Ovary (tissue), 7 donors: ENCODE measurements at regions not wholly inside any gene's neighbourhood (a gene's known extent, or its start where the extent isn't known, plus 50 kb on each side); places are given as distances from the start of the nearest gene placed in this dataset.

Experiments used
- DNase-seq, 5 donors: peaks; one replicate each; pipeline ENCODE4 v3.0.0-alpha.2; 2019 to 2020
- H3K27ac ChIP-seq, 2 donors: fragments of 200-600 bp; one replicate each; pipeline versions ENCODE4 v1.5.1 to v1.8.0; 2019 to 2022
- H3K27me3 ChIP-seq: fragments of 200-600 bp; one replicate; pipeline ENCODE4 v1.8.0; 2022
- H3K36me3 ChIP-seq: fragments of 200-600 bp; sonication (generic); one replicate; pipeline ENCODE4 v1.5.1; 2019
- H3K4me1 ChIP-seq: one replicate; pipeline ENCODE4 v1.8.1; 2013; ENCODE audit warnings: mild to moderate bottlenecking, moderate library complexity; ENCODE audit not compliant: insufficient read depth
- H3K4me3 ChIP-seq: fragments of 200-600 bp; sonication (generic); one replicate; pipeline ENCODE4 v1.5.1; 2017
- H3K9me3 ChIP-seq, 2 donors: fragments of 200-600 bp in 1 of 2; sonication (generic) in 1 of 2; one replicate each; pipeline versions ENCODE4 v1.5.1 to v1.8.1; 2013 to 2019; ENCODE audit warnings: mild to moderate bottlenecking in 1 of 2, moderate library complexity in 1 of 2
- CTCF ChIP-seq, 3 donors: fragments of 450-650 bp in 2 of 3; fragments of 200-600 bp in 1 of 3; IDR thresholded peaks; one replicate each; pipeline versions ENCODE4 v1.5.1 to v1.8.0; 2016 to 2022; ENCODE audit warnings: antibody characterized with exemption in 3 of 3, mild to moderate bottlenecking in 1 of 3
- EP300 ChIP-seq: sonication (generic); formaldehyde crosslinking; IDR thresholded peaks from one replicate; pipeline ENCODE4 v1.6.1; 2017; ENCODE audit warnings: antibody characterized with exemption
- POLR2A ChIP-seq: fragments of 450-650 bp; IDR thresholded peaks from one replicate; pipeline ENCODE4 v1.6.1; 2017; ENCODE audit warnings: antibody characterized with exemption, mild to moderate bottlenecking, moderate library complexity
- WGBS, 3 donors: extraction: QIAGEN DNeasy Blood & Tissue Kit in 1 of 3; methylation state at CpG; one replicate each; pipeline versions ENCODE4 v1.1.5 to v1.1.7; 2013 to 2017; 5-methylcytosine and 5-hydroxymethylcytosine counted together
- intact Hi-C, 4 donors: fragments of 100-400 bp; cut with DNase I; formaldehyde crosslinking; loops; one replicate each; pipeline versions ENCODE4 v1.11.0 to v1.15.1; 2022 to 2023
- donor health status: DM: no; HTN: no; CAD: no; lungs with moderate emphysema.
- donor health status: DM: no; HTN: no; CAD: no.
- donor health status: Bipolar disorder and iron deficiency.
- donor health status: DM: no; HTN: no; CAD: no.
- donor health status: DM: yes; HTN: yes; CAD: no.

GRCh38 chr5:145198525-145199260 lies 636.4 kb downstream of the PRELID2 start:
- Histone ChIP-seq H3K4me3 (no peak overlapping the region), H3K27ac (no peak overlapping the region), H3K4me1 (no peaks in the 10 kb centered on the region), H3K36me3 (no peaks in the 10 kb centered on the region), H3K9me3 (no peaks in the 10 kb centered on the region), H3K27me3 (no peaks in the 10 kb centered on the region)
- intact Hi-C loops, result no loop called here
- WGBS, 3 donors, result 75 to 85% (median 82%) methylated on average over 1 of the region's 1 CpG
- no peak for DNase-seq
- TF ChIP-seq POLR2A, result no peak
- TF ChIP-seq EP300, result no peak
- TF ChIP-seq CTCF (IDR thresholded peaks at IDR 0.05), result no peak

- WGBS, 3 donors, result 76 to 86% (median 78%) methylated on average over 4 of the region's 4 CpGs
- DNase-seq, result no peak
Observed at GRCh38 chr5:145189746-145190145, 645.4 kb downstream of the PRELID2 start.

GRCh38 chr5:145180371-145180770 lies 654.8 kb downstream of the PRELID2 start:
- no peaks in the 10 kb centered on the region for H3K9me3 ChIP-seq
- no peak overlapping the region for H3K4me3 ChIP-seq
- no peak for DNase-seq
- no peaks in the 10 kb centered on the region for H3K36me3 ChIP-seq
- 75 to 79% (median 76%) methylated on average over 5 of the region's 5 CpGs for WGBS, 3 donors
- no peak for TF ChIP-seq POLR2A
- no peak for TF ChIP-seq CTCF (IDR thresholded peaks at IDR 0.05)
- TF ChIP-seq EP300, result no peak
- H3K4me1 ChIP-seq, result no peaks in the 10 kb centered on the region
- no peak overlapping the region for H3K27ac ChIP-seq
- intact Hi-C loops, result no loop called here
- H3K27me3 ChIP-seq, result no peaks in the 10 kb centered on the region

More at GRCh38 chr5:145189746-145190145, 645.4 kb downstream of the PRELID2 start:
- intact Hi-C loops, result no loop called here
- no peak for TF ChIP-seq EP300
- no peak for TF ChIP-seq POLR2A
- TF ChIP-seq CTCF (IDR thresholded peaks at IDR 0.05), result no peak
- Histone ChIP-seq H3K9me3 (no peaks in the 10 kb centered on the region), H3K27ac (no peak overlapping the region), H3K36me3 (no peaks in the 10 kb centered on the region), H3K4me3 (no peak overlapping the region), H3K27me3 (no peaks in the 10 kb centered on the region), H3K4me1 (no peaks in the 10 kb centered on the region)

- Histone ChIP-seq H3K4me1 (no peaks in the 10 kb centered on the region), H3K27me3 (no peaks in the 10 kb centered on the region), H3K4me3 (no peak overlapping the region), H3K9me3 (no peaks in the 10 kb centered on the region), H3K27ac (no peak overlapping the region), H3K36me3 (no peaks in the 10 kb centered on the region)
- intact Hi-C loops, result no loop called here
- DNase-seq, result no peak
- TF ChIP-seq EP300 (no peak), CTCF (IDR thresholded peaks at IDR 0.05) (no peak), POLR2A (no peak)
- 35 to 45% (median 41%) methylated on average over 3 of the region's 3 CpGs for WGBS, 3 donors
Observed at GRCh38 chr5:145178641-145179523, 656.3 kb downstream of the PRELID2 start.
